ENCODE measurements at regions not wholly inside any gene's neighbourhood (a gene's known extent, or its start where the extent isn't known, plus 50 kb on each side); places are given as distances from the start of the nearest gene placed in this dataset.

DNA sequence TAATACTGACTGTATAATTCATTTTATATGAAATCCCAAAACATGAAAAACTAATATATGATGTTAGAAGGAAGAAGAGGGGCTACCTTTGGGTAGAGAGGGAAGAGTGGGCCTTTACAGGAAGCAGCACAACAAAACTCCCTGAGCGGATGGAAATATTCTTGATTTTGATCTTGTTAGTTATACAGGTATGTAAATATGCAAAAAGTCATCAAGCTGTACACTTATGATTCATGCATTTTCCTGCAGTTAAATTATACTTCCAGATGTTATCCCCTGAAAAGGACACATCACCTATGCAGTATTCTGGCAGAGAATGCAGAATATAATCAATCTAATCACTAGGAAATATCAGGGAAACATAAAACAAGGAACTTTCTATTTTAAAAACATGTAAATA lies 249.4 kb upstream of the MGAT5 start:
- TF ChIP-seq RUNX3 (IDR thresholded peaks at IDR 0.05; ENCODE audit: low read length) = no peak
- no peak for TF ChIP-seq NFYB (IDR thresholded peaks at IDR 0.05; ENCODE audit: insufficient read depth, low read depth, low read length)
- TF ChIP-seq, protein P1, sequence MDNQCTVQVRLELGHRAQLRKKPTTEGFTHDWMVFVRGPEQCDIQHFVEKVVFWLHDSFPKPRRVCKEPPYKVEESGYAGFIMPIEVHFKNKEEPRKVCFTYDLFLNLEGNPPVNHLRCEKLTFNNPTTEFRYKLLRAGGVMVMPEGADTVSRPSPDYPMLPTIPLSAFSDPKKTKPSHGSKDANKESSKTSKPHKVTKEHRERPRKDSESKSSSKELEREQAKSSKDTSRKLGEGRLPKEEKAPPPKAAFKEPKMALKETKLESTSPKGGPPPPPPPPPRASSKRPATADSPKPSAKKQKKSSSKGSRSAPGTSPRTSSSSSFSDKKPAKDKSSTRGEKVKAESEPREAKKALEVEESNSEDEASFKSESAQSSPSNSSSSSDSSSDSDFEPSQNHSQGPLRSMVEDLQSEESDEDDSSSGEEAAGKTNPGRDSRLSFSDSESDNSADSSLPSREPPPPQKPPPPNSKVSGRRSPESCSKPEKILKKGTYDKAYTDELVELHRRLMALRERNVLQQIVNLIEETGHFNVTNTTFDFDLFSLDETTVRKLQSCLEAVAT (IDR thresholded peaks at IDR 0.05) = no peak
- TF ChIP-seq HDGF (IDR thresholded peaks at IDR 0.05) = no peak
- no peak for TF ChIP-seq SMC3 (IDR thresholded peaks at IDR 0.05; ENCODE audit: borderline replicate concordance, low read length)
- TF ChIP-seq MYC (IDR thresholded peaks at IDR 0.05; ENCODE audit: insufficient read depth, insufficient read length, insufficient replicate concordance, low read length, severe bottlenecking) = no peak
- TF ChIP-seq POLR2AphosphoS2 (IDR thresholded peaks at IDR 0.05; ENCODE audit: low read depth, low read length) = no peak
- TF ChIP-seq ATF2 (IDR thresholded peaks at IDR 0.05; ENCODE audit: low read length) = no peak
- TF ChIP-seq, protein P2, sequence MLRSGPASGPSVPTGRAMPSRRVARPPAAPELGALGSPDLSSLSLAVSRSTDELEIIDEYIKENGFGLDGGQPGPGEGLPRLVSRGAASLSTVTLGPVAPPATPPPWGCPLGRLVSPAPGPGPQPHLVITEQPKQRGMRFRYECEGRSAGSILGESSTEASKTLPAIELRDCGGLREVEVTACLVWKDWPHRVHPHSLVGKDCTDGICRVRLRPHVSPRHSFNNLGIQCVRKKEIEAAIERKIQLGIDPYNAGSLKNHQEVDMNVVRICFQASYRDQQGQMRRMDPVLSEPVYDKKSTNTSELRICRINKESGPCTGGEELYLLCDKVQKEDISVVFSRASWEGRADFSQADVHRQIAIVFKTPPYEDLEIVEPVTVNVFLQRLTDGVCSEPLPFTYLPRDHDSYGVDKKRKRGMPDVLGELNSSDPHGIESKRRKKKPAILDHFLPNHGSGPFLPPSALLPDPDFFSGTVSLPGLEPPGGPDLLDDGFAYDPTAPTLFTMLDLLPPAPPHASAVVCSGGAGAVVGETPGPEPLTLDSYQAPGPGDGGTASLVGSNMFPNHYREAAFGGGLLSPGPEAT (IDR thresholded peaks at IDR 0.05; ENCODE audit: low read depth) = no peak
- no peak for TF ChIP-seq RBBP5 (conservative IDR thresholded peaks at IDR 0.05)
- TF ChIP-seq PAX5 (IDR thresholded peaks at IDR 0.05; ENCODE audit: borderline replicate concordance, low read depth, low read length) = no peak
- no peak for TF ChIP-seq CBFB (IDR thresholded peaks at IDR 0.05; ENCODE audit: low read depth)
- TF ChIP-seq E2F8 (IDR thresholded peaks at IDR 0.05; ENCODE audit: low read depth, partially characterized antibody) = no peak
- TF ChIP-seq RAD21 (IDR thresholded peaks at IDR 0.05; ENCODE audit: insufficient read depth, low read depth, low read length) = no peak
- TF ChIP-seq GATAD2B (conservative IDR thresholded peaks at IDR 0.05; ENCODE audit: low read depth) = no peak
- Histone ChIP-seq H4K20me1 (ENCODE audit: control insufficient read depth, insufficient read depth) (no peaks in the 10 kb centered on the region), H2AFZ (ENCODE audit: control insufficient read depth, low read depth, low read length) (no peak overlapping the region), H3K27ac (ENCODE audit: control insufficient read depth, insufficient read depth) (no peak overlapping the region), H3K79me2 (ENCODE audit: control insufficient read depth, insufficient read depth, low read length) (no peaks in the 10 kb centered on the region), H3K36me3 (ENCODE audit: control insufficient read depth in 2 of 2, insufficient read depth in 2 of 2, low read length in 1 of 2) (no peaks in the 10 kb centered on the region), H3K9me3 (replicated peaks; ENCODE audit: control insufficient read depth, insufficient read depth, low read length) (no peaks in the 10 kb centered on the region), H3K4me2 (ENCODE audit: control insufficient read depth, insufficient read depth) (no peak overlapping the region), H3K27me3 (replicated peaks in 1 of 2; ENCODE audit: control insufficient read depth in 2 of 2, insufficient read depth in 2 of 2, low read length in 1 of 2) (no peaks in the 10 kb centered on the region), H3K4me3 (no peak overlapping the region), H3K9ac (ENCODE audit: control insufficient read depth, insufficient read depth, low read length) (no peak overlapping the region), H3K4me1 (ENCODE audit: control insufficient read depth, insufficient read depth, low read length) (no peaks in the 10 kb centered on the region)
- ATAC-seq (no peak), DNase-seq (ENCODE audit: low read depth, low spot score) (no peak), FAIRE-seq (no peak)
- ChIA-PET POLR2A (no interaction called here), SMC1A (ENCODE audit: uncharacterized antibody, unreplicated experiment) (interaction anchor here (0.9 kb wide), 1 partner anchor 142 kb away, joined by 3 read pairs; no protein-coding TSS in a partner anchor), CTCF (no interaction called here), RAD21 (ENCODE audit: unreplicated experiment) (no interaction called here)
- in situ Hi-C loops (cut with MboI) (no loop called here), intact Hi-C loops (cut with micrococcal nuclease; ENCODE audit: unreplicated experiment) (no loop called here)
- BruUV-seq (replicated peaks) = no TSS peak
- 93% methylated on average over 1 of the region's 1 CpG for WGBS (ENCODE audit: insufficient coverage, insufficient replicate concordance, low lambda C conversion rate, missing lambda C conversion rate)

Data from GM12878 (cell line).